H9 (cell line): ENCODE measurements at regions not wholly inside any gene's neighbourhood (a gene's known extent, or its start where the extent isn't known, plus 50 kb on each side); places are given as distances from the start of the nearest gene placed in this dataset.
A peak's percentile ranks its signal among the peaks of the same experiment; 100 is the strongest.

Source experiments
- DNase-seq: peaks from one replicate; pipeline ENCODE4 v3.0.0-alpha.2; 2017
- H2AFZ ChIP-seq: one replicate; pipeline ENCODE4 v1.6.1; 2013; ENCODE audit warnings: mild to moderate bottlenecking, low read length, control low read depth, moderate library complexity
- H2AK5ac ChIP-seq: 2 replicates; pipeline ENCODE4 v1.6.1; 2013; ENCODE audit warnings: low read length, control low read depth, mixed read lengths; ENCODE audit not compliant: insufficient read length
- H2BK120ac ChIP-seq: one replicate; pipeline ENCODE4 v1.6.1; 2013; ENCODE audit warnings: low read depth, mild to moderate bottlenecking, low read length, control low read depth, inconsistent platforms; ENCODE audit not compliant: poor library complexity, severe bottlenecking
- H2BK12ac ChIP-seq: 2 replicates; pipeline ENCODE4 v1.6.1; 2013; ENCODE audit warnings: low read length, control low read depth, mixed read lengths, low read depth; ENCODE audit not compliant: insufficient read length
- H2BK15ac ChIP-seq: 2 replicates; pipeline ENCODE4 v1.6.1; 2013; ENCODE audit warnings: low read depth, low read length, control low read depth
- H2BK20ac ChIP-seq: one replicate; pipeline ENCODE4 v1.6.1; 2013; ENCODE audit warnings: low read depth, mild to moderate bottlenecking, low read length, control low read depth, inconsistent platforms; ENCODE audit not compliant: poor library complexity, severe bottlenecking
- H2BK5ac ChIP-seq: 2 replicates; pipeline ENCODE4 v1.6.1; 2013; ENCODE audit warnings: low read length, control low read depth, mixed read lengths; ENCODE audit not compliant: insufficient read length
- H3K14ac ChIP-seq: 2 replicates; pipeline ENCODE4 v1.6.1; 2013; ENCODE audit warnings: low read length, control low read depth; ENCODE audit not compliant: insufficient read depth
- H3K18ac ChIP-seq: 2 replicates; pipeline ENCODE4 v1.6.1; 2013; ENCODE audit warnings: low read depth, mild to moderate bottlenecking, mixed read lengths, low read length, control low read depth; ENCODE audit not compliant: insufficient read length
- H3K23ac ChIP-seq: 2 replicates; pipeline ENCODE4 v1.6.1; 2013; ENCODE audit warnings: low read length, control low read depth, mixed read lengths, low read depth; ENCODE audit not compliant: insufficient read length
- H3K23me2 ChIP-seq: 2 replicates; pipeline ENCODE4 v1.6.1; 2013; ENCODE audit warnings: low read depth, mild to moderate bottlenecking, mixed read lengths, low read length, control low read depth; ENCODE audit not compliant: insufficient read length, poor library complexity, severe bottlenecking
- H3K27ac ChIP-seq: 2 replicates; pipeline ENCODE4 v1.5.1; 2013; ENCODE audit warnings: low read length, control low read depth, mixed read lengths, low read depth; ENCODE audit not compliant: insufficient read length
- H3K27me3 ChIP-seq: 2 replicates; pipeline ENCODE4 v1.6.1; 2013; ENCODE audit warnings: low read length, control low read depth, inconsistent platforms; ENCODE audit not compliant: insufficient read depth
- H3K4ac ChIP-seq: 2 replicates; pipeline ENCODE4 v1.6.1; 2013; ENCODE audit warnings: low read depth, mild to moderate bottlenecking, control low read depth, inconsistent platforms, low read length, moderate library complexity
- H3K4me1 ChIP-seq: 2 replicates; pipeline ENCODE4 v1.6.1; 2013; ENCODE audit warnings: low read length, control low read depth, inconsistent platforms; ENCODE audit not compliant: insufficient read depth
- H3K4me2 ChIP-seq: 2 replicates; pipeline ENCODE4 v1.6.1; 2013; ENCODE audit warnings: low read length, control low read depth, mixed read lengths; ENCODE audit not compliant: insufficient read length, insufficient read depth
- H3K56ac ChIP-seq: 2 replicates; pipeline ENCODE4 v1.6.1; 2013; ENCODE audit warnings: low read depth, mild to moderate bottlenecking, mixed read lengths, low read length, control low read depth; ENCODE audit not compliant: insufficient read length
- H3K79me1 ChIP-seq: 2 replicates; pipeline ENCODE4 v1.6.1; 2013; ENCODE audit warnings: low read depth, mild to moderate bottlenecking, moderate library complexity, low read length, control low read depth, inconsistent platforms; ENCODE audit not compliant: insufficient read depth, poor library complexity, severe bottlenecking
- H3K79me2 ChIP-seq: 2 replicates; pipeline ENCODE4 v1.6.1; 2013; ENCODE audit warnings: low read length, control low read depth, inconsistent platforms; ENCODE audit not compliant: insufficient read depth
- H3K9ac ChIP-seq: 2 replicates; pipeline ENCODE4 v1.6.1; 2013; ENCODE audit warnings: low read length, control low read depth, mixed read lengths; ENCODE audit not compliant: insufficient read length; ENCODE audit errors: extremely low read depth
- H3K9me3 ChIP-seq: one replicate; pipeline ENCODE4 v1.6.1; 2013; ENCODE audit warnings: low read depth, low read length, inconsistent platforms; ENCODE audit not compliant: control insufficient read depth
- H3T11ph ChIP-seq: one replicate; pipeline ENCODE4 v1.6.1; 2013; ENCODE audit warnings: mild to moderate bottlenecking, low read length, control low read depth, inconsistent platforms
- H4K20me1 ChIP-seq: one replicate; pipeline ENCODE4 v1.6.1; 2013; ENCODE audit not compliant: control insufficient read depth, insufficient read length, insufficient read depth
- H4K5ac ChIP-seq: 2 replicates; pipeline ENCODE4 v1.6.1; 2013; ENCODE audit warnings: low read depth, mild to moderate bottlenecking, mixed read lengths, low read length, control low read depth; ENCODE audit not compliant: insufficient read length
- H4K8ac ChIP-seq: replicated peaks from 2 replicates; pipeline ENCODE4 v1.6.1; 2013; ENCODE audit warnings: low read length, control low read depth, mixed read lengths, low read depth; ENCODE audit not compliant: insufficient read length
- H4K91ac ChIP-seq: 2 replicates; pipeline ENCODE4 v1.6.1; 2013; ENCODE audit warnings: low read depth, mild to moderate bottlenecking, moderate library complexity, mixed read lengths, low read length, control low read depth; ENCODE audit not compliant: insufficient read length
- H3K27ac Mint-ChIP-seq, 3 experiments: 2 replicates in 2 of 3; 3 replicates in 1 of 3; pipeline ENCODE4 v1.8.0; 2020 to 2021; ENCODE audit warnings: mixed read lengths in 3 of 3, mild to moderate bottlenecking in 1 of 3, moderate library complexity in 1 of 3
- H3K27me3 Mint-ChIP-seq: 2 replicates; pipeline ENCODE4 v1.8.0; 2021; ENCODE audit warnings: low read depth, mild to moderate bottlenecking, moderate library complexity, mixed read lengths
- H3K36me3 Mint-ChIP-seq, 3 experiments: 2 replicates in 2 of 3; 3 replicates in 1 of 3; pipeline ENCODE4 v1.8.0; 2020 to 2021; ENCODE audit warnings: low read depth in 3 of 3, mixed read lengths in 3 of 3; ENCODE audit not compliant: insufficient read depth in 1 of 3
- H3K4me1 Mint-ChIP-seq, 2 experiments: 2 replicates each; pipeline ENCODE4 v1.8.0; 2020; ENCODE audit warnings: mixed read lengths in 2 of 2
- H3K4me3 Mint-ChIP-seq, 2 experiments: 2 replicates in 1 of 2; 3 replicates in 1 of 2; pipeline ENCODE4 v1.8.0; 2020 to 2021; ENCODE audit warnings: mild to moderate bottlenecking in 2 of 2, mixed read lengths in 2 of 2, moderate library complexity in 1 of 2
- H3K9me3 Mint-ChIP-seq, 2 experiments: 2 replicates in 1 of 2; 3 replicates in 1 of 2; pipeline ENCODE4 v1.8.0; 2020; ENCODE audit warnings: mild to moderate bottlenecking in 2 of 2, mixed read lengths in 2 of 2, moderate library complexity in 1 of 2
- CTCF ChIP-seq: fragments of 200-600 bp; sonication (generic); conservative IDR thresholded peaks from 3 replicates; pipeline ENCODE4 v1.8.0; 2021; ENCODE audit warnings: antibody characterized with exemption, mild to moderate bottlenecking
- WGBS: extraction: QIAGEN DNeasy Blood & Tissue Kit; methylation state at CpG from one replicate; pipeline ENCODE4 v1.1.7; 2013; ENCODE audit warnings: missing lambda C conversion rate, low lambda C conversion rate, mixed read lengths; ENCODE audit not compliant: insufficient read length; ENCODE audit errors: extremely low coverage; 5-methylcytosine and 5-hydroxymethylcytosine counted together

DNA sequence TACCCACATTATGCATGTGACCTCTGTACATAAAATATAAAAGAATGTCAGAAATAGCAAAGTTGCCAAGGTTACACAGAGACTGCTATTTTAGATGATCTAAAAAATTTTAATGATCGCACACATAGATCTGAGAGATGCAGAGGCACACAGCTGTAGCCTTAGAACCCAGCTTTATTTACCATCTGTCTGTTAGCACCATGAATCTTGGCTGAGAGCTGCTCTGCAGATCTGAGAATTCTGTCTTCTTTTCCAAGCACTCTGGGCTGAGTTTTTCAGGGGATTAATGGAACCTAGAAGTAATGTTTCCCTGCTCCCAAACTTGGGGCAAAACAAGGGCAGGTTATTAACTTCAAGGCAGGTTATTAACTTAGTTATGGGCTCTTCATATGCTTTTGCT is 248.7 kb upstream of the JAG1 start:
- Histone ChIP-seq H3K14ac (no peak overlapping the region), H3K79me2 (no peaks in the 10 kb centered on the region), H3K4me2 (no peak overlapping the region), H2BK5ac (no peak overlapping the region), H4K91ac (no peak overlapping the region), H4K20me1 (no peaks in the 10 kb centered on the region), H2BK20ac (no peak overlapping the region), H3K9ac (no peak overlapping the region), H2BK120ac (no peak overlapping the region), H3K79me1 (no peaks in the 10 kb centered on the region), H2AFZ (no peak overlapping the region), H4K8ac (no peak overlapping the region), H4K5ac (no peak overlapping the region), H3K9me3 (no peaks in the 10 kb centered on the region), H2AK5ac (no peak overlapping the region), H2BK12ac (peak overlapping the region; percentile 11), H3K18ac (no peak overlapping the region), H3K27me3 (no peaks in the 10 kb centered on the region), H2BK15ac (no peak overlapping the region), H3K27ac (no peak overlapping the region), H3K23ac (no peak overlapping the region), H3K23me2 (no peaks in the 10 kb centered on the region), H3K56ac (no peak overlapping the region), H3K4ac (no peak overlapping the region), H3T11ph (no peak overlapping the region), H3K4me1 (no peaks in the 10 kb centered on the region)
- DNase-seq: no peak
- H3K27ac Mint-ChIP-seq: no peak overlapping the region
- no peaks in the 10 kb centered on the region for H3K36me3 Mint-ChIP-seq
- H3K9me3 Mint-ChIP-seq: no peaks in the 10 kb centered on the region
- WGBS: no CpG with 5 or more reads among the region's 1 CpG
- H3K4me1 Mint-ChIP-seq: peaks cover 6 to 7% of the 10 kb centered on the region in 2 experiments; a peak in 2 of 4 replicates
- H3K4me3 Mint-ChIP-seq: no peak overlapping the region
- no peak for TF ChIP-seq CTCF
- no peaks in the 10 kb centered on the region for H3K27me3 Mint-ChIP-seq
